Spinal cord (tissue), 9 donors: ENCODE measurements at regions not wholly inside any gene's neighbourhood (a gene's known extent, or its start where the extent isn't known, plus 50 kb on each side); places are given as distances from the start of the nearest gene placed in this dataset.

Experiments
- DNase-seq, 6 donors: peaks; one replicate each; pipeline versions ENCODE4 v3.0.0 to v3.0.0-alpha.2; 2013 to 2015; ENCODE audit warnings: low spot score in 6 of 6, low read depth in 4 of 6
- H3K27ac ChIP-seq: one replicate; pipeline ENCODE4 v1.5.1; 2013; ENCODE audit warnings: low read depth, low read length, control low read depth
- H3K27me3 ChIP-seq: one replicate; pipeline ENCODE4 v1.6.1; 2013; ENCODE audit warnings: low read length; ENCODE audit not compliant: control insufficient read depth, insufficient read depth
- H3K36me3 ChIP-seq: one replicate; pipeline ENCODE4 v1.6.1; 2013; ENCODE audit warnings: low read length; ENCODE audit not compliant: control insufficient read depth, insufficient read depth
- H3K4me1 ChIP-seq: one replicate; pipeline ENCODE4 v1.6.1; 2013; ENCODE audit warnings: low read length; ENCODE audit not compliant: control insufficient read depth, insufficient read depth
- H3K4me3 ChIP-seq: one replicate; pipeline ENCODE4 v1.5.1; 2013; ENCODE audit warnings: low read depth, low read length, control low read depth
- H3K9me3 ChIP-seq: one replicate; pipeline ENCODE4 v1.6.1; 2013; ENCODE audit warnings: low read length; ENCODE audit not compliant: control insufficient read depth, insufficient read depth
- WGBS: methylation state at CpG from one replicate; pipeline ENCODE4 v1.1.5; 2013; ENCODE audit warnings: missing lambda C conversion rate; ENCODE audit not compliant: insufficient coverage; 5-methylcytosine and 5-hydroxymethylcytosine counted together
- donor health status: healthy.

DNA sequence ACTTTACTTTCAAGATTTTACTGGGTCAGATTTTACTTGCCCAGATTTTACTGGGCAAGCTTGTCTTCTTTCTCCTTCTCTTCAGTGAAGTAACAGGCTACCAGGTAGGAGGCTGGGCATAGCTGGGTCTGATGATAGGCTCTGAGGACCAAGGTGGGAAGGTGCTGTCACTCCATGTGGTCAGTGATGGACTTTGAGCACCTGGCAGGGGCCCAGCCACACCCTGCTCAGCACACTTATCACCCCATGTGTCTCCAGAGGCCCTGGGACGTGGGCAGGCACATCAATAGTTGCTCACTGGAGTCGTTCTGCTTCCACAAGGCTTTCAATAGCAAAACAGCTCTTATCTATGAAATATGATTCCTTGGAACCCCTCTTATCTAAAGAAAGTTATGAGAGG lies 70.5 kb upstream of the GPR26 start:
- WGBS: no CpG with 5 or more reads among the region's 2 CpGs
- H3K36me3 ChIP-seq: no peaks in the 10 kb centered on the region

GRCh38 chr10:123597676-123598075 lies 68.5 kb upstream of the GPR26 start:
- no CpG with 5 or more reads among the region's 4 CpGs for WGBS
- H3K4me1 ChIP-seq: no peaks in the 10 kb centered on the region
- no peaks in the 10 kb centered on the region for H3K36me3 ChIP-seq
- no peak overlapping the region for H3K4me3 ChIP-seq
- H3K9me3 ChIP-seq: peaks cover 2% of the 10 kb centered on the region
- H3K27me3 ChIP-seq: no peaks in the 10 kb centered on the region
- H3K27ac ChIP-seq: no peak overlapping the region
- DNase-seq: no peak

More for the DNA sequence above, 70.5 kb upstream of the GPR26 start:
- H3K27ac ChIP-seq: no peak overlapping the region
- no peaks in the 10 kb centered on the region for H3K4me1 ChIP-seq
- no peak for DNase-seq
- H3K27me3 ChIP-seq: no peaks in the 10 kb centered on the region
- H3K9me3 ChIP-seq: peaks cover 1% of the 10 kb centered on the region
- H3K4me3 ChIP-seq: no peak overlapping the region

GRCh38 chr10:123599366-123599849 lies 66.7 kb upstream of the GPR26 start:
- DNase-seq: no peak
- WGBS: 75% methylated on average over 4 of the region's 8 CpGs

DNA sequence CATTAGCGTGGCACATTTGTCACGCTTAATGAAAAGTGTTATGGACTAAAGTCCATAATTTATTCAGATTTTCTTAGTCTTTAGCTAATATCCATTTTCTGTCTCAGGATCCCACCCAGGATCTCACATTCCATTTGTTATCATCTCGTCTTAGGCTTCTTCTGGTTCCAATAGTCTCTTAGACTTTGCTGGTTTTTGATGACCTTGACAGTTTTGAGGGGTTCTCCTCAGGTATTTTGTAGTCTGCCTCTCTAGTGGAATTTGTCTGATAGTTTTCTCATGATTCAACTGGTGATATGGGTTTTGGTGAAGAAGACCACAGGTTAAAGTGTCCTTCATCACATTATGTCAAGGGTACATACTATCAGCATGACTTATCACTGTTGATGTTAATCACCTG lies 66.0 kb upstream of the GPR26 start:
- H3K9me3 ChIP-seq: peaks cover 2% of the 10 kb centered on the region
- H3K27me3 ChIP-seq: no peaks in the 10 kb centered on the region
- no peak overlapping the region for H3K27ac ChIP-seq
- WGBS: no CpG with 5 or more reads among the region's 3 CpGs
- no peaks in the 10 kb centered on the region for H3K4me1 ChIP-seq
- no peaks in the 10 kb centered on the region for H3K36me3 ChIP-seq
- no peak overlapping the region for H3K4me3 ChIP-seq
- DNase-seq: no peak

More at GRCh38 chr10:123599366-123599849, 66.7 kb upstream of the GPR26 start:
- H3K9me3 ChIP-seq: peaks cover 2% of the 10 kb centered on the region
- H3K27me3 ChIP-seq: no peaks in the 10 kb centered on the region
- no peak overlapping the region for H3K4me3 ChIP-seq
- H3K4me1 ChIP-seq: no peaks in the 10 kb centered on the region
- H3K36me3 ChIP-seq: no peaks in the 10 kb centered on the region
- no peak overlapping the region for H3K27ac ChIP-seq

DNA sequence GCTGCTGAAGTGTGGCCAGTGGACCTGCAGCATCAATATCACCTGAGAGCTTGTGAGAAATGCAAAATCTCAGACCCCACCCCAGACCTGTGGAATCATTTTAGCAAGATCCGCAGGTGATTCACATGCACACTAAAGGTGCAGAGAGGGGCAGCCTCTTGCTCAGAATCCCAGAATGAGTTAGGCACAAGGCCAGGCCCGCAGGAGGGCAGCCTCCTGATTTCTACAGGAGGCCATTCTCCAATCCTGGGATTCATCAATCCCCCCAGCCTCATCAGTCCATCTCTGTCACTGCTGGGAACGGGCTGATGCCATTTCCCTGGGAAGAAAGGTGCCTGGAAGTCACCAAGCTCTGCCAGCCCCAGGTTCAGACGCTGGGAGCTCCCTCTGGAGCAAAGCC lies 63.0 kb upstream of the GPR26 start:
- Histone ChIP-seq H3K9me3 (peaks cover 2% of the 10 kb centered on the region), H3K4me1 (no peaks in the 10 kb centered on the region), H3K4me3 (no peak overlapping the region), H3K27ac (no peak overlapping the region), H3K36me3 (no peaks in the 10 kb centered on the region), H3K27me3 (no peaks in the 10 kb centered on the region)
- WGBS: 51% methylated on average over 4 of the region's 4 CpGs
- no peak for DNase-seq

DNA sequence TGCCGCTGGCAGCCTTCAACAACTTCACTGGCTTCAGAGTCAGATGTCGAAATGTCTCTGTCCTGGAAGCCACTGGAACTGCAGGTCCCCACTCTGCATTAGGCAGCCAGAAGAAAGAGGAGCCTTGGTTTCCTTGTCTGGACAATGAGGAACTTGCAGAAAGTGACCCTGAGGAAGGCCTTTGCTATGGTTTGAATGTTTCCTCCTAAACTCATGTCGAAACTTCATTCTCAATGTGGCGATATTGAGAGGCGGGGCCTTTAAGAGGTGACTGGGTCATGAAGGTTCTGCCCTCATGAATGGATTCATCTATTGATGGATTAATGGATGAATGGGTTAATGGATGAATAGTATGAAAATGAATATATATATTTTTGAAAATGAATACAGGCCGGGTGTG lies 61.6 kb upstream of the GPR26 start:
- no peak overlapping the region for H3K4me3 ChIP-seq
- 89% methylated on average over 3 of the region's 6 CpGs for WGBS
- peaks cover 2% of the 10 kb centered on the region for H3K9me3 ChIP-seq
- no peaks in the 10 kb centered on the region for H3K27me3 ChIP-seq
- DNase-seq: no peak
- H3K27ac ChIP-seq: no peak overlapping the region
- no peaks in the 10 kb centered on the region for H3K36me3 ChIP-seq
- no peaks in the 10 kb centered on the region for H3K4me1 ChIP-seq

DNA sequence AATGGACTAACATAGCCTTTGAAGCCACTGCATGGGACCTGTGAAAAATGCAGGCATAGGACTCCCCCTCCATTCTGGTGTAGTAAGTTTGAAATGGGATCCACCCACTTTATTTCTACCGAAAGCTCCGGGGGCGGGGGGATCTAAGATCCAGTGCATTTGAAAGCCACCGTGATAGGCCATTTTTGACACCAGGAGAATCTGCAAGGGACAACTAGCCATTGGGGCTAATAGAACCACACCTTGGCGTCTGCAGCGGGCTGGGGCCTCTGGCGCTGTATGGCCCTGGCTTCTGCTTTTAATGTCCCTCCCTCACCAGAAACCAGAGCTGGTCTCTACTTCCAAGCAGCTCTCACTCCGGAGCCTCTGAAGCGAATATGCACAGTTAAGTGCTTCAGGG lies 60.1 kb upstream of the GPR26 start:
- WGBS: 85% methylated on average over 8 of the region's 9 CpGs

GRCh38 chr10:123606955-123607354 lies 59.2 kb upstream of the GPR26 start:
- DNase-seq: no peak
- WGBS: 100% methylated on average over 1 of the region's 3 CpGs
- no peaks in the 10 kb centered on the region for H3K9me3 ChIP-seq
- no peak overlapping the region for H3K4me3 ChIP-seq
- no peaks in the 10 kb centered on the region for H3K36me3 ChIP-seq
- no peaks in the 10 kb centered on the region for H3K4me1 ChIP-seq
- H3K27ac ChIP-seq: no peak overlapping the region
- peaks cover 3% of the 10 kb centered on the region for H3K27me3 ChIP-seq

More for the DNA sequence above, 60.1 kb upstream of the GPR26 start:
- Histone ChIP-seq H3K27me3 (peaks cover 3% of the 10 kb centered on the region), H3K36me3 (no peaks in the 10 kb centered on the region), H3K9me3 (peaks cover 2% of the 10 kb centered on the region), H3K4me1 (no peaks in the 10 kb centered on the region), H3K4me3 (no peak overlapping the region), H3K27ac (no peak overlapping the region)
- DNase-seq: no peak

- Histone ChIP-seq H3K27ac (no peak overlapping the region), H3K4me1 (no peaks in the 10 kb centered on the region), H3K9me3 (no peaks in the 10 kb centered on the region), H3K4me3 (no peak overlapping the region), H3K36me3 (no peaks in the 10 kb centered on the region), H3K27me3 (peaks cover 3% of the 10 kb centered on the region)
- WGBS: 29% methylated on average over 1 of the region's 1 CpG
- peak in 1 of 6 donors; percentile 15 for DNase-seq
Observed at GRCh38 chr10:123607386-123607785, 58.8 kb upstream of the GPR26 start.

GRCh38 chr10:123608047-123608446 lies 58.1 kb upstream of the GPR26 start:
- peaks cover 3% of the 10 kb centered on the region for H3K27me3 ChIP-seq
- H3K4me1 ChIP-seq: no peaks in the 10 kb centered on the region
- no peak overlapping the region for H3K27ac ChIP-seq
- WGBS: 69% methylated on average over 1 of the region's 3 CpGs
- no peaks in the 10 kb centered on the region for H3K9me3 ChIP-seq
- no peaks in the 10 kb centered on the region for H3K36me3 ChIP-seq
- no peak overlapping the region for H3K4me3 ChIP-seq
- DNase-seq: no peak
